GM19372 (cell line): ENCODE measurements at regions not wholly inside any gene's neighbourhood (a gene's known extent, or its start where the extent isn't known, plus 50 kb on each side); places are given as distances from the start of the nearest gene placed in this dataset.

Experiments used
- ATAC-seq: cut with Tn5 transposase; IDR thresholded peaks from one replicate; pipeline ENCODE4 v1.9.1; 2021; ENCODE audit warnings: mild to moderate bottlenecking, low read depth, moderate library complexity; ENCODE audit not compliant: unreplicated experiment

DNA sequence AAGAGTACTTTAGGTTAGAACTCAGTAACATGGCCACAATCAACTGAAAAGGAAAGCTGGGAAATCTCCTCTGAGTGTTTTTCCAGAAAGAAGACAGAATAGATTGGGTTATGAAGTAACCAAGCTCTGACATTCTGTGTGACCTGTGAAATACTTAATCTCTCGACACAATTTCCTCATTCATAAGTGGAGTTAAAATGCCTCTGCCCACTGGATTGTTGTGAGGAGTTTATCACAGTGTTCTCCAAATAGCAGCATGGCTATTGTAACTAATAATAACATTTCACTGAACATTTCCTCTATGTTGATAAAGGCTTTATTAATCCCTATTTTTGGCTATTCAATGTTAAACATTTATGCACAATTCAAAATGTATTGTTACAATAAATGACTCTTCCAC, 311.0 kb downstream of the GABRB2 start:
- ATAC-seq, result no peak

DNA sequence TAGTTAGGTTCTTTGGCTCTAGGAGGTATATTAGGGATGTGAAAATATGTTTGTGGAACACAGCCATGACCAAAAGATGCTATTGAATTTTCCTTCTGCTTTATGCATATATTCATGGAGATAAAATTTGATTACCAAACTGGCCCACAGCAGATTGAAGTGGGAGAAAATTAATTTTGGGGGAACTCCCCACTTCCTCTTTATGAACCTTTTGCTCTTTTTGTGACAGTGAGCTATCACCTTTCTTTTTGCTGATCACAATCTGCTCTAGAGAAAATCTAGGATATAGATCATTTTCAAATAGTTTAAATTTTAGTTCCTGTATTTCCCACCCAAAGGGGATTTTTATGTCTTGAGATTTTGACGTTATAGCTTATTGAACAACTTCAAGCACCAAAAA, 313.0 kb downstream of the GABRB2 start:
- ATAC-seq, result no peak

DNA sequence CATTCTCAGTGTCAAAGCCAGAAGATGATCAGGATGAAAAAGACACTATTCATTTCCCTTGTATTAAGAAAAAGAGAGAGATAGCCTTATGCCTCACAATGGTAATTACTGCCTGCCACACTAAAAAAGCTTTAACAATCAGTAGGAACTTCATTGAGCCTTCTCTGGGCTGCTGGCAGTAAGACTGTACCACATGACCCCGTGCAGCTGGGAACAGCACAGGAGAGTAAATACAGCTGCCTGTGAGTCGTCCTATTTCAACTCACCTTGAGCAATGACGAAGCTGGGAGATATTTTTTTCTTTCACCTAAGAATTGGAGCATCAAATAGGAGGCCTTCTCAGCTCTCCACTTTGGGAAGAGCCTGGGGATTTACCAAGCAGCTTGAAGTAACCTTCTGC, 316.3 kb downstream of the GABRB2 start:
- ATAC-seq, result no peak

DNA sequence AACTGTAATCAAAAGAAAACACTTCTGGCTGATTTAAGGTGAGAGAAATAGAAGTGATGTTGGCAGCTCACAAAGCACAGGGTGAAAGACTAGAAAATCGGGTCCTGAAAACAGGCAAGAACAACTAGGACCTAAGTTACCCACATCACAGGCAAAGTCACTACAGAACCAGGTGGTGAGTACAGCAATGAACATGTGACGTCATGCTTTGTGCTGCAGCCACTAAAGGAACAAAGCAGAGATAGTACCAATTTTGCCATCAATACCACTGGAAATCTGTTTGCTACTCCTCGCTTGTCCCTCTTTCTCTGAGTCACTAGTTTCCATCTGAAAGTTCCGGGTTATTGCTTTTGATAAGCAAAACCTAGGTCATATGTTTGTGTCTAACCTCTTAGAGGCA, 326.7 kb downstream of the GABRB2 start:
- no peak for ATAC-seq

DNA sequence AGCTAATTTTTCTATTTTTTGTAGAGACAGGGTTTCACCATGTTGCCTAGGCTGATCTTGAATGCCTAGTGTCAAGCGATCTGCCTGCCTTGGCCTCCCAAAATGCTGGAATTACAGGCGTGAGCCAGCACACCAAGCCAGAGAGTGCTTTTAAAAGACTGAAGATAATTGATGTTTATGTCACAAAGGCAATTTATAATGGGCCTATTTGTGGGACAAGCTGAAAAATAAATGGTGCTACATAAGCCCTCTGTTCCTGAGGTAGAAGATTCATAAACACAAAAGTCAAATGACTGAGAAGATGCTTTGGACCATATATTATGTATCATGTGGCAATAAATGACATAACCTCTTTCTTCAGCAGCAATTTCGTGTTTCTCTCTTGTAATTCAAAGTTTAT, 329.6 kb downstream of the GABRB2 start:
- ATAC-seq, result no peak

DNA sequence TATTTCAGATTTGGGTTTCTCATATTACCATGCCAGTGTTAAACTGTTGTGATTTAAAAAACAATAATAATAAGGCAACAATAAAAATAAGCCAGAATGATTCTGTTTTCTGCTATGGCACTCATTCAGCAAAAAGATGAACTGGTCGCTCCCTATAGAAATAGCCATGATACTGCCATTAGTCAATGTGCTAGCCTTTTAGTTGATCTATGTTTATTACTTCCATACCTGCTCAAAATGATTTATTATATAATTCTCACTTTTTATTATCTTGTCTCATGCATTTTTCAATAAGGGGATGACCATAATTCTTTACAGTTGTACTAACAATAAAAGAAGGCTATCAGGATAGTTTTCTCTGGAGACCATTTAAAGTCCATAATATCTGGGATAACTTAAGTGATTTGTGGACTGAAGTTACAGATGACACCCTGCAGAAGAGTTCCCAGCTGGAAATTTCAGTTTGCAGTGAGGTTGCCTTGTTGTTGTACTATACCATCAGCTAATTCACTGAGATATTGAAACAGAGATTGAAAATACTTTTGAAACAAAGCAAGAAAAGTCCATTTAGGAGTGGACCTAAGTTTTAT, 334.3 kb downstream of the GABRB2 start:
- no peak for ATAC-seq

DNA sequence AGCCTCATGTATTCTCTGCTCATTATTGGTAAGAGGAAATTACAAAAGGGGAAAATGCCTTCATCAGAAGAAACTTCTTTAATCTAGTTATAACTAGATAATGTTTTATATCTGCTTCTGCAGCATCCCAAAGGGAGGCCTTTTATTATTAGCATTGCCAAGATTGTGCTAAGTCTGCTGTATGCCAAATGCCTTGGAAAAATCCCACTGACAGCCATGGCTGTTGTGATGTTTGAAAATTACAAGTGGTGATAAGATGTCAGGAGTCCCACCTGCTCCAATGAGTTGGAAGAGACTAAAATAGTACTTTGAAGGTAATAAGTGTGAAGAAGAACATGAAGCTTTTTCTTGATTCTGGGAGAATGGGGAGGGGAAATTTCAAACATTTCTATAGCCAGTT, 345.0 kb downstream of the GABRB2 start:
- ATAC-seq, result no peak

DNA sequence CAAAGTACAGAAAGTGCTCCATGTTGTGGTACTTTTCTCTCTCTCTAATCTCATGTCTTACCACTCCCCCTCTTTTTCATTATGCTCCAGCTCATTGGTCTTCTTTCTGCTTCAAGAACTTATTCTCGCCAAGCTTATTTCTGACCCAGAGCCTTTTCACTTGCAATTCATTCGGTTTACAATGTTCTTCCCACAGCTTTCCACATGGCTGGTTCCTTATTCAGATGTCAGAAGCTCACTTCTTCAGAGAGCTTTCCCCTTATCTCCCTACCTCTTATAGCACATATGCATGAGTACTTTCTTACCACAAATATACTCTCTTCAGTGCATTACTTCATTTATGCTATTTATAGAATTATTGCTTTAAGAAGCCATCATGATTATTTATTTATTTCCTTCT, 338.8 kb upstream of the ATP10B start:
- no peak for ATAC-seq

DNA sequence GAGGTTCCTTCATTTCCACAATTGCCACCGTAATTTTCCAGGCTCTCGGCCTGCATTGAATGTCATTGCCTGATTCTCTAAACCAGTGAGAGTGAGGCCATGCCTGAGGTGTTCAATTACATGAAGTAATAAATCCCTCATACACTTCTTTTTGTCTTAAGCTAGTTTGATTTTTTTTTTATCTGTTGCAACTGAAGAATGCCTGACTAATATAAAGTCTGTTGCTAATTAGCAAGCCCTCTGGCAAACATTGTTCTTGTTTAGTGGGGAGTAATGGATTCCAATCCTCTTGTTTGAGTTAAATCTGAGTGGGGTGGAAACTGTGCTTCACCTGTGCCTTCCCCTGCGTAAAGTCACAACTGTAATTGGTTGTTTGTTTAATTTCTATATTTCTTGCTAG, 338.1 kb upstream of the ATP10B start:
- ATAC-seq, result no peak

DNA sequence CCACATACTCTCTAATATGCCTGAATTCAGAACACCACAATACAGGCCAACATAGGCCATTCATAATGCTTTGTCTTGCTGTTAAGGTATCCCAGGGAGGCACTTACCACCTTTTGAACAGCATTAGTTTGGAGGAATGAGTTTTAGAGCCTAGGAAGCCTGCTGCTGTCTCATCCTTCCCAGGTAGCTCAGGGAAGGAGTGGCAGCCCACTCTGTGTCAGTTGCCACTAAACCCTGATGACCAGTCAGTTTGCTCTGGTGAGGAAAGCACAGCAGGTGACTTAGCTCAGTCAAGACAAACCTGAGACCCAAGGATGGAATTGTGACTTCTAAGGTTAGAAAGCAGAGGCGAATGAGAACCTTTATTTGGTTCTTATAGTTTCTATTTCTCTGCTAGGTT, 337.4 kb upstream of the ATP10B start:
- no peak for ATAC-seq

DNA sequence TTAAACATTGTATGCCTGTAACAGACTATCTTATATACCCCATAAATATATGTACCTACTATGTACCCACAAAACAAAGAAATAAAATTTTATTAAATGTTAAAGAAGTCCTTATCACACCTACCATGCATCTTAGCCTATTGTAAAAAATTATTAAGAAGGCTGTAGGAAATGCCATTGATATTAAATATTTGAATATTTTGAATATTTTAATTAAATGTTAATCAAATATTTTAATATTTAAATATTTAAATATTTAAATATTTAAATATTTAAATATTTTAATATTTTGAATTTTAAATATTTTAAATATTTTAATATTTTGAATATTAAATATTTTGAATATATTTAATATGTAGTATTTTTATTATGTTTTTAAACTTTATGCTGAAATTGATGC, 331.5 kb upstream of the ATP10B start:
- ATAC-seq, result no peak

DNA sequence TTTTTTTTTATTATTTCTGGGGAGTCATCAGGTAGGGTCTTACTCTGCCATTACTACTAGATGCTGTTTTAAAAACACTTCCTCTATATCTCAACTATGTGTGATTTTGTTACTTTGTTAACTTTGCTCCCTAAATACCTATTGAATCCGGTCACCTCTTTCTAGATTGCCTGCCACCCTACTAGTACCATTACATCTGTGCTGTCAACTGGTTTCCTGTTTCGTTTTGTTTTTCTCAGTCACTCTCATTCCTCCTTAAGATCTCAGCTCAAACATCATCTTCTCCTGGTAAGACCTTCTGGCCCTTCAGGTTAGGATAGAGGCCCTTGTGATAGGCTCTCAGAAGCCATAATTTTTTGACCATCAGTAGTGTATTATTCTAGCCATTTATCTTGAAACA, 324.2 kb upstream of the ATP10B start:
- no peak for ATAC-seq

DNA sequence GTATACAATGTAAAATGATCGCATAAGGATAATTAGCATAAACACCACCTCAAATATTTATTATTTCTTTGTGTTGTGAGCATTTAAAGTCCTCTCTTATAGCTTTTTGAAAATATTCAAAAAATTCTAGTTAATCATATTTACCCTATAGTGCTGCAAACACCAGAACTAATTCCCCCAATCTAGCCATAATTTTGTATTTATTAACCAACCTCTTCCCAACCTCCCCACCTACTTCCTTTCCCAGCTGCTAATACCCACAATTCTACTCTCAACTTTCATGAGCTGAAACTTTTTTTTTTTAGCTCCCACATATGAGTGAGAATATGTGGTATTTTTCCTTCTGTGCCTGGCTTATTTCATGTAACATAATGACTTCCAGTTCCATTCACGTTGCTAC, 317.8 kb upstream of the ATP10B start:
- no peak for ATAC-seq

DNA sequence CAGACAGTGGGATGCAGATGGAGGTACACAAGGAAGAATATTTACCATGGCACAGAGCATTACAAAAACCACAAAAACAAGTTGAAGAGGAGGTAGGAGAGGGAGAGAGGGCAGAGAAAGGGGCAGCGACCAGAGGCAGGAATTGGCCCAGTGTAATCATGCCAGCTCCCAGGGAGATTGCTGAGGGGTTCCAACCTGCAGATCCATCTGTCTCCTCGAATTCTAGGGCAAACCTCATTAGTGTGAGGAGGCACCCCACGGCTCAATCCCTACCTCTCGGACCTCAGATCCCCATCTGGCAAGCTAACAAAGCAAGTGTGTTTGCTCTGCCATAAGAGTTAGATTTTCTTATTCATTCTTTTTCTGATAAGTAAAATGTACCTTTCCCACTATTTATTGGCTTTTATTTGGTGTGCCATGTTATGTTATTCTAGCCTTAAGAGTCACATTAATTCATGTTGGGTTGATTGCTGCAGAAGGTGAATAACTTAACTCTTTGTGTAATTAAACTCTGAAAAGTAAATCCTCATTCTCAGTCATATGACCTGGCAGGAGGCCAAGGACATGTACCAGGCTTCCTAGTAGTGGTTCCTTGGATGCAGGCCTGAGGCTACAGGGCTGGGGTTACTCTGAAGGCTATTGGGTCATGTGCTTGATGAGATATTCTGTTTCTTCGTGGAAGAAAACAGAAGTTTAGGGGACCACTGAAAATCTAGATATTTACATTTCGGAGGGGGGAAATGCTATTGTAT, 315.2 kb upstream of the ATP10B start:
- ATAC-seq, result no peak

DNA sequence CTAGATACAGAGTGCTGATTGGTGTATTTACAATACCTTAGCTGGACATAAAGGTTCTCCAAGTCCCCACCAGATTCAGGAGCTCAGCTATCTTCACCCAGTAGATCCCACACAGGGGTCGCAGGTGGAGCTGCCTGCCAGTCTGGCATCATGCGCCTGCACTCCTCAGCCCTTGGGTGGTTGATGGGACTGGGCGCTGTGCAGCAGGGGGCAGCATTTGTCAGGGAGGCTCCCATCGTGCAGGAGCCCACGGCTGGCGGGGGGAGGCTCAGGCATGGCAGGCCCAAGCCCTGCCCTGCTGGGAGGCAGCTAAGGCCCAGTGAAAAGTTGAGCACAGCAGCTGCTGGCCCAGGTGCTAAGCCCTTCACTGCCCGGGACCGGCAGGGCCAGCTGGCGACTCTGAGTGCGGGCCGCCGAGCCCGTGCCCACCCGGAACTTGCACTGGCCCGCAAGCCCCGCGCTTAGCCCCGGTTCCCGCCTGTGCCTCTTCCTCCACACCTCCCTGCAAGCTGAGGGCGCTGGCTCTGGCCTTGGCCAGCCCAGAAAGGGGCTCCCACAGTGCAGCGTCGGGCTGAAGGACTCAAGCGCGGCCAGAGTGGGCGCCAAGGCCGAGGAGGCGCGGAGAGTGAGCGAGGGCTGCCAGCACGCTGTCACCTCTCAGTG, 314.1 kb upstream of the ATP10B start:
- no peak for ATAC-seq

DNA sequence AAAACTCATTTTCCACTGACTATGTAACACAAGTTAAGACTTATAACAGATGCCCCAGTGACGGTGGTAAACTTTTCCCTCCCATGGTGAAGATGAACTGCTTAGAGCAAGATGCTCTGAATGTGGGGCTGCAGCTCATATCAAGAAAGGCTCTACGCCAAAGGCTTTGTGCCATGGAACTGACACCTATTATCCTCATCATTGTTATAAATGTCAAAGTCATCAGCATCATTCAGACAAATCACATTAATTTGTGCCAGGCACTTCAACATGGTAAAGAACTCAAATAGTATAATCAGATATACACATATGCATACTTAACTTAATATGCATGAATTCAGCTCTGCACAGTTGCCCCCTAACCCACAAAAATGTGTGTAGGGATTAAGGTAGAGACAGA, 305.9 kb upstream of the ATP10B start:
- ATAC-seq, result no peak

DNA sequence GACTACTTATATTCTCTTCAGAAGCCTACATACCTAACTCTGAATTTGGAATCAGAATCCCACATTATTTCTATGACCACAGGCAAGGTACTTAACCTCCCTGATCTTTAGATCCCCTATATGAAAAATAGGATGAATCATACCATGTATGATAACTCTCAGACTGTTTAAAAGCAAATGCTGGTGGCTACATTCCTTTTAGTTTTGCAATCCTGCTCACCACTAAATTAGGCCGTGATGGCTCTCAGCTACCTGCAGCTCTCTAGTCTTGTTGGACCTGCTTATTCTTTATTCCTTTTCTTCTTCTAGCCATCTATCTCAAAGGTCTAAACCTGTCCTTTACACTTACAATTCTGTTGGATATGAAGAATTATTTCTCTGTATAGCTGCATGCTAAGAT, 303.4 kb upstream of the ATP10B start:
- ATAC-seq, result no peak

DNA sequence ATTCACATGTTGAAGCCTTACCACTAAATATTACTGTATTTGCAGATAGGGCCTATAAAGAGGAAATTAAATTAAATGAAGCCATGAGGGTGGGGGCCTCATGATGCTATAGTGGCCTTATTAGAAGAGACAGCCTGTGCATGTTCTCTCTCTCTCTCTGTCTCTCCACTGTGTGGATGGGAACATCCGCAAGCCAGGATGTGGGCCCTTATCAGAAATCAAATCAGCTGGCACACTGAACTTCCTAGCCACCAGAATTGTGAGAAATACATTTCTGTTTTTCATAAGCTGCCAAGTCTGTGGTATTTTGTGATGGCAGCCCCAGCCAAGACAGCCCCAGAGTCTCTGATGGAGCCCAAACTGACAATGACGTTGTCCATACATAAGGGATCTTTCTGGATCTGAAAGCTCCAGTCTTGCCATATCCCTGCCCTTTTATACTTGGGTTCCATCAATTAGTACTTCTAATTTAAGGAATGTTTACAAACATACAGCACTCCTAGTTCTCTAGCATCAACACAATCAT, 300.5 kb upstream of the ATP10B start:
- ATAC-seq, result no peak

DNA sequence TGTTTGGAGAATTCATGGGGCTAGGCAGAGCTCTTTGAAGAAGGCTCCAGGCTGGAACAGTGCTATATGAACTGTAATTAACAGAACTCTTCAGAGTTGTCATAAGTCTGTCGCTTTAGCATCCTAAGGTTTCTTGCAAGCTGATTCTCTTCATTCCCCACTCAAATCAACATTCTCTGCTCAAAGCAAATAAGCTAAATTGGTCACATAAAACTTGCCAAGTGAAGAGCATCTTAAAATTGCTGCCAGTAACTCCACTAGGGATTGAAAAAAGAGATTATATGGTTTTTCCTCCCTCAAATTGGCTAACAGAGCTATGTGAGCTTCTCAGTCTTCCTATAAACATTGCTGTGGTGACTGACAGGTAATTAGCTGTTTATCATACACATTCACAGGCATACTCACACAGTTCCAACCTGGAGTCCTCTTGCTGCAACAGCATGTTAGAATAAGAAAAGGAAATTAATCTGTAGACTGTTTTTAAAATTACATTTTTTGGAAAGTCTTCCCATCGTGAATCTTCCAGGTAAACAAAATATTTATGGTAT, 298.5 kb upstream of the ATP10B start:
- no peak for ATAC-seq

DNA sequence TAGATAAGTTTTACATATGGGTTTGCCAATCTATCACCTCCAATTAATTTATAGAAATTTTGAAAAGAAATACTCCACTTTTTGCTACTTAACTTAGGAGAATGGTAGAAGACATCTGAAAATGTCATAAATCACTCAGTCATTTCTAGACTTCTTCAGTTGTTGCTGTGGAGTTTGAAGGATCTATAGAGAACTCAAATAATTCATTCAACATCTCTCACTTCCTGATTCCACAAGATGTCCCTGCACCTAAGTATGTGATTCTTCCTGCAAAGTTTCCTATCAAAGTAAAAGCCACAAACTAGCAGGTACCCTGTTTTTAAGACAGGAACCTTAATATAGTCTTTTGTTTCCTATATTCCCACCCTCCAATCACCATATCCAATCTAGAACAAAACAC, 297.1 kb upstream of the ATP10B start:
- no peak for ATAC-seq

DNA sequence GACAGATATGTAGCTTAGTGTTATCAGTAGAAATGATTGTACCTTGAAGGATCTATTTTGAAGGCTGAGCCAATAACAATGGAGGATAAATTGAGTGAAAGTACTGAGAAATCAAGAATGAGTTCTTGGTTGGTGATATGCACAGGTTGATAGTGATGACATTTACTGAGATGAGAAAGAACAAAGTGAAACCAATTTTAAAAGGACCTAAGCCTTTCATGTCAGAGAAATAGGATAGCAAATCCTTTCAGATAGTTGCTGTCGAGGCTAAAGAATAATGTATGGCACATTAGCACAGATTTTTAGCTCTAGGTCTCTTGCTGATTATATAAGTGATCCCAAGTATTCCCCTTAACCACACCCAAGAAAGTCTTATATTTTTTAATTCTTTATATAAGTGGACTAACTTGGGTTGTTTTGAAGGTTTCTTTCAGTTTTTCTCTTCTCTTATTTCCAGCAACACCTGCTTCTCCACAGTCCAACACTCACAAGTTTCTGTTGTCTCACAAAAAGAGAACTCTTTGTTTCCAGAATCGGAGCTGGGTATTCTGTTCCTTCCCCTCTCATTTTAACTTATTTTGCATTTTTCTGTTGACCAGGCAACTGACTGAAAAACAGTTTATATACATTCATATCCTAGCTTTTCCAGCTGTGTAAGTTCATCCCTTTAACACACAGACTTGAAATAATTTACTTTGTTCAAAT, 286.9 kb upstream of the ATP10B start:
- no peak for ATAC-seq
